ENCODE measurements at regions not wholly inside any gene's neighbourhood (a gene's known extent, or its start where the extent isn't known, plus 50 kb on each side); places are given as distances from the start of the nearest gene placed in this dataset.

- TF ChIP-seq GATA3 (IDR thresholded peaks at IDR 0.05; ENCODE audit: low read depth, low read length) (no peak), GATA2 (IDR thresholded peaks at IDR 0.05; ENCODE audit: low read depth, low read length) (no peak)
These were observed 207.2 kb upstream of the GBE1 start for GRCh38 chr3:81968658-81969057.

GRCh38 chr3:81967393-81967792 lies 205.9 kb upstream of the GBE1 start:
- TF ChIP-seq GATA2 (IDR thresholded peaks at IDR 0.05; ENCODE audit: low read depth, low read length): no peak
- no peak for TF ChIP-seq GATA3 (IDR thresholded peaks at IDR 0.05; ENCODE audit: low read depth, low read length)

- TF ChIP-seq GATA2 (IDR thresholded peaks at IDR 0.05; ENCODE audit: low read depth, low read length) (no peak), GATA3 (IDR thresholded peaks at IDR 0.05; ENCODE audit: low read depth, low read length) (no peak)
These were observed 204.3 kb upstream of the GBE1 start for GRCh38 chr3:81965696-81966095.

- TF ChIP-seq GATA3 (IDR thresholded peaks at IDR 0.05; ENCODE audit: low read depth, low read length) (no peak), GATA2 (IDR thresholded peaks at IDR 0.05; ENCODE audit: low read depth, low read length) (no peak)
These were observed 201.0 kb upstream of the GBE1 start for GRCh38 chr3:81962396-81962795.

- TF ChIP-seq GATA2 (IDR thresholded peaks at IDR 0.05; ENCODE audit: low read depth, low read length) (no peak), GATA3 (IDR thresholded peaks at IDR 0.05; ENCODE audit: low read depth, low read length) (no peak)
These were observed 197.7 kb upstream of the GBE1 start for GRCh38 chr3:81958972-81959640.

- TF ChIP-seq GATA2 (IDR thresholded peaks at IDR 0.05; ENCODE audit: low read depth, low read length) (no peak), GATA3 (IDR thresholded peaks at IDR 0.05; ENCODE audit: low read depth, low read length) (no peak)
These were observed 194.4 kb upstream of the GBE1 start for GRCh38 chr3:81955878-81956277.

GRCh38 chr3:81953111-81953510 lies 191.7 kb upstream of the GBE1 start:
- TF ChIP-seq GATA3 (IDR thresholded peaks at IDR 0.05; ENCODE audit: low read depth, low read length): no peak
- TF ChIP-seq GATA2 (IDR thresholded peaks at IDR 0.05; ENCODE audit: low read depth, low read length): no peak

GRCh38 chr3:81952141-81952540 lies 190.7 kb upstream of the GBE1 start:
- TF ChIP-seq GATA2 (IDR thresholded peaks at IDR 0.05; ENCODE audit: low read depth, low read length) (no peak), GATA3 (IDR thresholded peaks at IDR 0.05; ENCODE audit: low read depth, low read length) (no peak)

- TF ChIP-seq GATA3 (IDR thresholded peaks at IDR 0.05; ENCODE audit: low read depth, low read length): no peak
- TF ChIP-seq GATA2 (IDR thresholded peaks at IDR 0.05; ENCODE audit: low read depth, low read length): no peak
These were observed 190.2 kb upstream of the GBE1 start for GRCh38 chr3:81951636-81952035.

- TF ChIP-seq GATA3 (IDR thresholded peaks at IDR 0.05; ENCODE audit: low read depth, low read length) (no peak), GATA2 (IDR thresholded peaks at IDR 0.05; ENCODE audit: low read depth, low read length) (no peak)
These were observed 189.7 kb upstream of the GBE1 start for GRCh38 chr3:81951106-81951505.

GRCh38 chr3:81947359-81947758 lies 185.9 kb upstream of the GBE1 start:
- TF ChIP-seq GATA3 (IDR thresholded peaks at IDR 0.05; ENCODE audit: low read depth, low read length): no peak
- TF ChIP-seq GATA2 (IDR thresholded peaks at IDR 0.05; ENCODE audit: low read depth, low read length): no peak

GRCh38 chr3:81938681-81939080 lies 177.2 kb upstream of the GBE1 start:
- TF ChIP-seq GATA3 (IDR thresholded peaks at IDR 0.05; ENCODE audit: low read depth, low read length): no peak
- no peak for TF ChIP-seq GATA2 (IDR thresholded peaks at IDR 0.05; ENCODE audit: low read depth, low read length)

GRCh38 chr3:81936817-81937216 lies 175.4 kb upstream of the GBE1 start:
- no peak for TF ChIP-seq GATA2 (IDR thresholded peaks at IDR 0.05; ENCODE audit: low read depth, low read length)
- TF ChIP-seq GATA3 (IDR thresholded peaks at IDR 0.05; ENCODE audit: low read depth, low read length): no peak

GRCh38 chr3:81932681-81933080 lies 171.2 kb upstream of the GBE1 start:
- TF ChIP-seq GATA3 (IDR thresholded peaks at IDR 0.05; ENCODE audit: low read depth, low read length) (no peak), GATA2 (IDR thresholded peaks at IDR 0.05; ENCODE audit: low read depth, low read length) (no peak)

GRCh38 chr3:81931265-81932251 lies 170.1 kb upstream of the GBE1 start:
- TF ChIP-seq GATA2 (IDR thresholded peaks at IDR 0.05; ENCODE audit: low read depth, low read length): no peak
- TF ChIP-seq GATA3 (IDR thresholded peaks at IDR 0.05; ENCODE audit: low read depth, low read length): no peak
